Adrenal gland (tissue), 9 donors: ENCODE measurements at regions not wholly inside any gene's neighbourhood (a gene's known extent, or its start where the extent isn't known, plus 50 kb on each side); places are given as distances from the start of the nearest gene placed in this dataset.
"Not testable (repeated sequence)": the region's sequence is repeated elsewhere in the genome, so short reads cannot be mapped to it uniquely, and the experiment has no call there.

ENCODE experiments used
- DNase-seq, 7 donors: peaks; one replicate each; pipeline ENCODE4 v3.0.0-alpha.2; 2019 to 2020
- H3K27ac ChIP-seq, 5 donors: fragments of 200-600 bp; sonication (generic) in 4 of 5; 1 replicate in 3 of 5; 2 replicates in 2 of 5; pipeline versions ENCODE4 v1.5.1 to v1.8.0; 2016 to 2020; ENCODE audit warnings: mild to moderate bottlenecking in 1 of 5
- H3K27me3 ChIP-seq: fragments of 200-600 bp; 2 replicates; pipeline ENCODE4 v1.8.0; 2021
- H3K36me3 ChIP-seq, 2 donors: fragments of 200-600 bp; replicated peaks in 1 of 2; 1 replicate in 1 of 2; 2 replicates in 1 of 2; pipeline versions ENCODE4 v1.5.1 to v1.8.0; 2018 to 2022
- H3K4me1 ChIP-seq, 2 donors: fragments of 200-600 bp; replicated peaks in 1 of 2; 1 replicate in 1 of 2; 2 replicates in 1 of 2; pipeline versions ENCODE4 v1.5.1 to v1.8.0; 2018 to 2021
- H3K4me3 ChIP-seq, 4 donors: fragments of 200-600 bp; sonication (generic) in 3 of 4; one replicate each; pipeline ENCODE4 v1.5.1; 2016 to 2018
- H3K9me3 ChIP-seq, 3 donors: fragments of 200-600 bp; sonication (generic) in 1 of 3; replicated peaks in 1 of 3; 1 replicate in 2 of 3; 2 replicates in 1 of 3; pipeline versions ENCODE4 v1.5.1 to v1.8.0; 2016 to 2021
- CTCF ChIP-seq, 6 experiments: fragments of 450-650 bp in 4 of 6; fragments of 200-600 bp in 2 of 6; sonication (generic) in 1 of 6; IDR thresholded peaks; 1 replicate in 5 of 6; 2 replicates in 1 of 6; pipeline versions ENCODE4 v1.5.1 to v1.8.0; 2016 to 2021; ENCODE audit warnings: antibody characterized with exemption in 6 of 6, mild to moderate bottlenecking in 2 of 6, moderate library complexity in 1 of 6
- POLR2A ChIP-seq, 2 donors: fragments of 450-650 bp; IDR thresholded peaks; one replicate each; pipeline ENCODE4 v1.6.1; 2017; ENCODE audit warnings: antibody characterized with exemption in 2 of 2, mild to moderate bottlenecking in 2 of 2, moderate library complexity in 1 of 2
- WGBS, 4 donors: extraction: QIAGEN DNeasy Blood & Tissue Kit in 2 of 4; methylation state at CpG; one replicate each; pipeline versions ENCODE4 v1.1.5 to v1.1.7; 2013 to 2017; 5-methylcytosine and 5-hydroxymethylcytosine counted together
- intact Hi-C, 2 donors: fragments of 100-400 bp; cut with DNase I; formaldehyde crosslinking; loops; one replicate each; pipeline versions ENCODE4 v1.14.1 to v1.15.0; 2022 to 2023
- donor health status: healthy with polysubstance abuse.
- donor health status: Bipolar disorder and iron deficiency.
- donor health status: DM: yes; HTN: yes; CAD: no.
- donor health status: DM: no; HTN: no; CAD: no.
- donor health status: DM: no; HTN: no; CAD: no.

- intact Hi-C loops: no loop called here
Observed at GRCh38 chrX:92283308-92283707, 504.1 kb downstream of the PCDH11X start.

GRCh38 chrX:92298067-92298466, 518.9 kb downstream of the PCDH11X start:
- intact Hi-C loops, H3K27me3 ChIP-seq, H3K27ac ChIP-seq, H3K36me3 ChIP-seq, H3K4me3 ChIP-seq, H3K9me3 ChIP-seq, H3K4me1 ChIP-seq, DNase-seq: not testable (repeated sequence)
- 62 to 70% (median 65%) methylated on average over 3 of the region's 3 CpGs for WGBS, 4 donors

More at GRCh38 chrX:92283308-92283707, 504.1 kb downstream of the PCDH11X start:
- no peak overlapping the region for H3K4me3 ChIP-seq
- no peaks in the 10 kb centered on the region for H3K9me3 ChIP-seq
- H3K4me1 ChIP-seq: no peaks in the 10 kb centered on the region
- H3K27ac ChIP-seq: no peak overlapping the region
- 74 to 87% (median 82%) methylated on average over 3 of the region's 3 CpGs for WGBS, 4 donors
- peaks cover 7% of the 10 kb centered on the region for H3K27me3 ChIP-seq
- DNase-seq: no peak
- TF ChIP-seq CTCF (IDR thresholded peaks at IDR 0.05): no peak
- no peak for TF ChIP-seq POLR2A (IDR thresholded peaks at IDR 0.05)
- H3K36me3 ChIP-seq: no peaks in the 10 kb centered on the region

- H3K27me3 ChIP-seq, intact Hi-C loops, DNase-seq, H3K4me1 ChIP-seq, H3K9me3 ChIP-seq, H3K36me3 ChIP-seq, H3K4me3 ChIP-seq, H3K27ac ChIP-seq: not testable (repeated sequence)
- 60 to 73% (median 72%) methylated on average over 4 of the region's 5 CpGs for WGBS, 4 donors
Observed at GRCh38 chrX:92333194-92333593, 554.0 kb downstream of the PCDH11X start.

GRCh38 chrX:92351065-92351464, 571.9 kb downstream of the PCDH11X start:
- H3K27me3 ChIP-seq, H3K4me3 ChIP-seq, H3K27ac ChIP-seq, DNase-seq, H3K9me3 ChIP-seq, H3K4me1 ChIP-seq, intact Hi-C loops, H3K36me3 ChIP-seq: not testable (repeated sequence)
- 73 to 76% (median 74%) methylated on average over 6 of the region's 6 CpGs for WGBS, 4 donors

- 83 to 89% (median 86%) methylated on average over 2 of the region's 2 CpGs for WGBS, 4 donors
- Histone ChIP-seq H3K4me3 (no peak overlapping the region), H3K27me3 (no peaks in the 10 kb centered on the region), H3K9me3 (no peaks in the 10 kb centered on the region), H3K4me1 (no peaks in the 10 kb centered on the region), H3K36me3 (no peaks in the 10 kb centered on the region), H3K27ac (no peak overlapping the region)
- intact Hi-C loops: no loop called here
- DNase-seq: no peak
- no peak for TF ChIP-seq CTCF (IDR thresholded peaks at IDR 0.05)
- TF ChIP-seq POLR2A (IDR thresholded peaks at IDR 0.05): no peak
Observed at GRCh38 chrX:92351511-92351910, 572.3 kb downstream of the PCDH11X start.
